GM21381 (cell line): ENCODE measurements at regions not wholly inside any gene's neighbourhood (a gene's known extent, or its start where the extent isn't known, plus 50 kb on each side); places are given as distances from the start of the nearest gene placed in this dataset.
"Not testable (repeated sequence)": the region's sequence is repeated elsewhere in the genome, so short reads cannot be mapped to it uniquely, and the experiment has no call there.

Experiments
- ATAC-seq: cut with Tn5 transposase; IDR thresholded peaks from one replicate; pipeline ENCODE4 v1.9.1; 2021; ENCODE audit warnings: mild to moderate bottlenecking, moderate library complexity; ENCODE audit not compliant: unreplicated experiment

DNA sequence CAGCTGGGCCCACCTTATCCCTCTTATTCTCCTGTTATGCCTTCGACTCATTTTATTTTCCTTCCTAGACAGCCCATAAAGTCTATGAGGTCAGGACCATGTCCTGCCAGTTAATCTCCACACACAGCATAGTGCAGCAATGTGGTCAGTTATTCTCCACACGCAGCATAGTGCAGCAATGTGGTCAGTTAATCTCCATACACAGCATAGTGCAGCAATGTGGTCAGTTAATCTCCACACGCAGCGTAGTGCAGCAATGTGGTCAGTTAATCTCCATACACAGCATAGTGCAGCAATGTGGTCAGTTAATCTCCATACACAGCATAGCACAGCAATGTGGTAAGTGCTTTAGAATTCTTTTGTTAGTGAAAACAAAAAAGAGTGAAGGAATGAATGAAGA is 77.8 kb downstream of the TEX36 start:
- no peak for ATAC-seq

DNA sequence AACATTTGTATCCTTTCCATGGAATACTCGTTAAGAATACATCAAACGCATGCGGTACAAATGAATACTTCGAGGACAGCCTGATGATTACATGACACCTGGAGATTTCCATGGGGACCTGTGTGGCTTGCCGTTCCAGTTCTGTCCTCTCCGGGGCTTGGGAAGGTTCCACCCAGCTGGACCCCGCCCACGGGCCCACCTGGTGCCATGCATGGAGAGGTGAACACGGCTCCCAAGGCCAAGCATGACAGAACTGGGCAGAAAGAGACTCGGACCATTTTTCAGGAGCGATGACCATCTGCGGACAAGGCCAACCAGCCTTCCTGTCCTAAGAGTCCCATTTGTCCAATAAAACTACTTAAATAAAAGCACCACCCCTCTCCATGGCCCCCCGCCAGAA is 80.1 kb downstream of the TEX36 start:
- no peak for ATAC-seq

DNA sequence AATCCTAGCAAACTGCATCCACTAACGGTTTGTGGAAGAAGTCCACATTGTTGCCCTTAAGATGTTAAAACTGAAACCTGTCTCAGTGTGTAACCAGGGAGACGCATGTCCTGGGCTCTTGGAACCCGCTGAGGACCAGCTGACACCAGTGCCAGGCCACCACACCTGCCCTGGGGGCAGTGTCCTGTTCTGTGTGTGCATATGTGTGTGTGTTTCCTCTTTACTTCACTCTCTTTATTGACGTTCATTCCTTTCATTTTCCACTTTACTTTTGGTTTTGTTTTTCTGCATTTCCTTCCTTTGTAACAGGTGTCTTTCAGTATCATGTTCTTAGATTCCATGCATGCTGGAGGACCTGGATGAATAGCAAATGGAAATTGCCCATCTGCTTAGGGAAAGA is 83.8 kb downstream of the TEX36 start:
- no peak for ATAC-seq

DNA sequence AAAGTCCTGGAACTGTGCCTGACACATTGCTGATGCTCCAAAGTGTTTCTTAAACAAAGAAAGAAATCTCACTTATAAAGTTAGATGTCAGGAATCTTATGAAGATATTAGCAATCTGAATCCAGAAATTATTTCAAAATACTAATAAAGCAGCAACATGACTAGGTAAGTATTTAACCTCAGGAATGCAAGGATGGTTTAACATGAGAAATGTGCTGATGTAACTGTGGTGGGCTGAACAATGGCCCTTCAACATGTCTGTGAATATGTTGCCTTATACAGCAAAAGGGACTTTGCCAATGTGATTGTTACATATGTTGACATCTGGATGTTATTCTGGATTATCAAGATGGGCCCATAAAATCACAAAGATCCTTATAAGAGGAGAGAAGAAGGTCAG is 87.1 kb downstream of the TEX36 start:
- no peak for ATAC-seq

DNA sequence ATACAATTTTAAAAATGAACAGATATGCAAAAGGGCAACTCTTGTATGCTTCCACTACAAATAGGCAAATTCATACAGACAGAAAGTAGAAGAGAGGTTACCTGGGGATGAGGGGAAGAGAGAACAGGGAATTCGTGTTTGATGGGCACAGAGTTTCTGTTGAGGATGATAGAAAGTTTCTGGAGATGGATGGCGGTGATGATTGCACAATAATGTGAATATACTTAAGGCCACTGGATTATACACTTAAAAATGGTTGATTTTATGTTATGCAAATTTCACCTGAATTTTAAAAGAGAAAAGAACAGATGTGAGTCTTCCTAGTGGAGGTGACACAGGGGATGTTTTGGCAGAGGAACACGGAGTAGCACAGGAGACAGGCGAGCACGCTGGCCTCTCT is 89.3 kb downstream of the TEX36 start:
- no peak for ATAC-seq

DNA sequence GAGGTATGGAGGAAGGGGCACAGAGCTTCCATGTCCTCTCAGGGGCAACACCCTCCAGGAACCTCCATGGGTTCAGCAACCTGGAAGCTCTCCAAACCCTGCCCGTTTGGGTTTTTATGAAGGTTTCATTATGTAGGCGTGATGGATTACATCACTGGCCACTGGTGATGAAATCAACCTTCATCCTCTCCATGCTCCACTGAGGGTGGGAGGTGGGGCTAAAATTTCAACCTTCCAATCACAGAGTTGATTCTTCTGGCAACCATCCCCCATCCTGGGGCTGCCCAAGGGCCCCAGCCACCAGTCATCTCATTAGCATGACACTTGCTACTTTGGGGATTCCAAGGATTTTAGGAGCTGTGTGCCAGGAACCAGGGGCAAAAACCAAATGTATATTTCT is 90.1 kb downstream of the TEX36 start:
- ATAC-seq, result no peak

DNA sequence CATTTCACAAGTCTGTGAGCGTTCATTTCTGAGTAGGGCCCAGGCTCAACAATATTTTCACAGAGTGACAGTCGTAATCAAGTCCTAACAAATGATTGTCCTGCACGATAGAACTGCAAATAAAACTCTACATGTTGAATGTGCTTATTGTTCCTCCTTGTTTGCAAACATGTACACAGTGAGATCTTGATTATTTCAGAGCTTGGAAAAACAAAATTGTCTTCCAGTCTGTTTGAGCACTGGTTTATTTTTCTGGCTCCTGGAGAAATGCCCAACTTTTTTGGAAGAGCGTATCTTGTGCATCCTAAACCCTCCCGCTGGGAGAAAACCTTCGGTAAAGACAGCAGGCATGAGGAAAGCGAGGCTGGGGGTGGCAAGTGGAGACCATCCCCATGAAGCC is 91.1 kb downstream of the TEX36 start:
- no peak for ATAC-seq

DNA sequence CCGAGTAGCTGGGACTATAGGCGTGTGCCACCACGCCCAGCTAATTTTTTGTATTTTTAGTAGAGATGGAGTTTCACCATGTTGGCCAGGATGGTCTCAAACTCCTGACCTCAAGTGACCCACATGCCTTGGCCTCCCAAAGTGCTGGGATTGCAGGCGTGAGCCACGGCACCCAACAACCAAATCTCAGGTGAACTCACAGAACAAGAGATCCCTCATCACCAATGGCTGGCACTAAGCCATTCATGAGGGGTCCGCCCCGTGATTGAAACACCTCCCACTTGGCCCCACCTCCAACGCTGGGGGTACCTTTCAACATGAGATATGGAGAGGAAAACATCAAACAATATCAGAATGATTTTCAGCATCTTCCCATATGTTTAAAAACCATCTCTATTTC is 94.2 kb downstream of the TEX36 start:
- not testable (repeated sequence) for ATAC-seq

DNA sequence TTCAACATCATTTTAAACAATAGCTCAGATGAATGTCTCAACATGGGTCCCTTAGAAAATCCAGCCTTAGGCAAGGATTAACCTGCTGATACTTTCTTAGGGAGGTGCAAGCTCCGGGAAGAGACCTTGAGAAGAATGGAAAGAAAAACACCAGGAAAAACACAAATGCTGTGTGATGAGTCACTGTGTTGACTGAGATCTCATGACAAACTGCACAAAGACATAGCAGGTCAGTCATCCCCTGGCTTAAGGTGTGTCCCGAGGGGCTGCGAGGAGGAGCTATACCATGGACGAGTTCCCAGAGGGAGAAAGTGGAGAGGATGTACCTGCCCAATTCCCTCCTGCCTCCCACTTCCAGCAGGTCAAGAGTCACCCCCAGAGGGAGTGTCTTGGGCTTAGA is 98.0 kb downstream of the TEX36 start:
- ATAC-seq, result no peak

DNA sequence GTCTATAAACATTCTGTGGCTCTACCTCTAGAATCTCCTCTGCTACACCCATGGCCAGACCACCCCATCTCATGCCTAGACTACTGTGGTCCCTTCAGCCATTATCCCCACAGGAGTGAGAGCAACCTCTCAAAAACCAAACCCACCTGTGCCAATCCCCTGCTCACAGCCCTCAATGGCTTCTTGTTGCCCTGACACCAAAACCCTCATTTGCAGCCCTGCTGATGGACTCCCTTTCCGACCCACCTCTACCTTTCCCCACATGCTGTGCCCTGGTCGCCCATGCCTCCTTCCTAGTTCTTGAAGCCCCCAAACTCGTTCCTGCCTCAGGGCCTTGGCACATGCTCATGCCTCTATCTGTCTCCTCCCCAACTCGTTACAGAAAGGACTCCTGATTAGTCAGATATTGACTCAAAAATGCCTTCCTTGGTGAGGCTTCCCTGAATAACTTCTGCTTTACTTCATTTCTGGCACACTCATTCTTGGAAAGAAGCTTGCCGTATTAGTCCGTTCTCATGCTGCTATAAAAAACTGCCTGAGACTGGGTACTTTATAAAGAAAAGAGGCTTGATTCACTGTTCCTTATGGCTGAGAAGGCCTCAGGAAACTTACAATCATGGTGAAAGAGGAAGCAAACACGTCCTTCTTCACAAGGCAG is 104.2 kb downstream of the TEX36 start:
- no peak for ATAC-seq

DNA sequence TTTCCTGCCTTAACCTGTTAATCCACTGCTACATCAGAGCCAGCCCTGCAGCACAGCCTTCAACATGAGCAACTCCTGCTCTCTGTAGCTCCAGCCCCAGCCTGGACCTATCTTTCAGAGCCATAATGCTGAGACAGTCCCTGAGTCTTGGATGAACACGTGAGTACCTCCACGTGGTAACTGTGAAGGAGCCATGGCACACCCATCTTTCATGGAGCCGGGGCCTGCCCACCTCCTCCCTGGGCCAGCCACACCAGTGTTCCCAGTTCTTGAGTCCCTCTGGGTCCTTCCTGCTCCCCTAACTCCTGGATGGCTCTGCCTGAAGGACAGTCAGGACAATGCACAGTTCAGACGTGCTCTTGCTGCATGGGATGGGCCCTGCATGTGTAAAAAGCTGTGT is 107.1 kb downstream of the TEX36 start:
- no peak for ATAC-seq

DNA sequence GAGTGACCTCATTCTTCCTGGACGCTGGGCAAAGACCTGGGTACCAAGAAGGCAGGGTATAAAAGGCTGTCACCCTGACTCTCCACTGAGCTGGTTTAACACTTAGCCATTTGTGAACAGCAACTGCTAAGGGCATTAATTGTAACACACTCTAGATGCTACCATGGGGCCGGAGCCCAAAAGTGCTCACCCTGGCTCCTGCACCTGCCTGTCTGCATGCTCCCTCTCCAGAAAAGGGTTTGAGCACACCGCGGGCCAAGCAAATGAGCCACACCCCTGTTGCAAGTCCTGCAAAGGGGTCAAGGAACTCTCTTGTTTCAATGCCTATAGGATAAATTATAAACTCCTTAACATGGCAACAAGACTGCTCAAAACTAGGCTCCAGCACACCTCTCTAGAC is 114.8 kb downstream of the TEX36 start:
- no peak for ATAC-seq

DNA sequence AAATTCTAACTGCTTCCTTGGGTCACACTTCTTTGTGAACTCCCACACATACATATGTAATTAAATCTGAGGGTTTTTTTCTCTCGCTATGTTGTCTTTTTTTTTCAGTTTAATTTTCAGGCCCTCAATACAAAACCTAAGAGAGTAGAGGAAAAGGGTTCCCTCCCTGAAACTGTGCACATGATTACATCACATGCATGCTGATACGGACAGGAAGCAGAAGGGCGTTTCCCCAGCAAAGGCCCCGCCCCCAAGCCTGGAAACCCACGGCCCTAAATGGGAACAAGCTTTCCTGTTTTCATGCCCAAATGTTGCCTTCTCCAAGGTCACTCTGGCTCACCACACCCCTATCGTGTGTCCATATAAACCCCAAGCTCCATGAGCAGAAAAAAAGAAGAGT is 115.4 kb downstream of the TEX36 start:
- no peak for ATAC-seq

DNA sequence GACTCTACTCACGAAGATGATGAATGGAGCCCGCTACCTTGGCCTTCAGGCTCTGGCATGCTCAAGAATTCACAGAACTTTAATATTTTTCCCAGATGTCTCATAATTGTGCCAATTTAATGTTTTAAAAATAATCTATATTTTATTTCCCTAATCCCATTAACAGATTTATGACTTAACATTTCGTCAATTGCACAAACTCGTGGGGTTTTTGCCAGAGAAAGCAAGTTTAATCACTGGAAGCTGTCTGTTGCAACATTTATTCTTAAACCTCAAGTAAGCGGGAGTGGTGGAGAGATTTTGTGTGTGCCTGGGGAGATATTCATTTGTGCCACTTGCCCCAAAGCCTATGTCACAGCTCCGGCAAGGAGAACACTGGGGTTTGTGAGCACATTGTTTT is 117.9 kb downstream of the TEX36 start:
- ATAC-seq, result no peak

DNA sequence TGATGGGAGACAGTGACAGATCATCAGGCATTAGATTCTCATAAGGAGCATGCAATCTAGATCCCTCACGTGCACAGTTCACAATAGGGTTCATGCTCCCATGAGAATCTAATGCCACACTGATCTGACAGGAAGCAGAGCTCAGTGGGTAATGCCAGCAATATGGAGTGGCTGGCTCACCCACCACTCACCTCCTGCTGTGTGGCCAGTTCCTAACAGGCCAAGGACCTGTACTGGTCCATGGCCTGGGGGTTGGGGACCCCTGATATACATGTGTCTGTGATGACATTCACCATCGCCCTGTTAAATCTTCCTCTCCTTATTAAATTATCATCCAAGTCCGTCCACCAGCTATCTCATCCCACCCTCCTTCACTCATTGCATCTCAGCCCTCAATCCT is 118.4 kb downstream of the TEX36 start:
- ATAC-seq, result no peak

DNA sequence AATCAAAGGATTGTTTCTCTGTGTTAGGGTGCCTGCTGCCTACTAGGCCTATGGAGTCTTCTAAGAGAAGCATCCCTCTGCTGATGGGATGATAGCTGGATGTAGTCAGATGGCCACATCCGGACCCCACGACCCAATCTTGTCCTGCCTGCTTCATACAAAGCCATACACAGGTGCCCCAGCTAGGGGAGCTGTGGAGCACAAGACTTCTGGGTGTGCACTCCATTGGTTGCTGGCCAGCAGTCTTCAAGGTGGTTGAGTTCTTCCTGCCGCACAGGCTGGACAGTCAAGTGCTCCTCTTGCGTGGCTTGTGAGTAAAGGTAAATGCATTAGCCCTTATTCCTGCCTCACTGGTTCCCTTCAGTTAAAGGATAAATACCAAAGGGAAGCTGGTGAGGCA is 120.2 kb downstream of the TEX36 start:
- ATAC-seq, result no peak

DNA sequence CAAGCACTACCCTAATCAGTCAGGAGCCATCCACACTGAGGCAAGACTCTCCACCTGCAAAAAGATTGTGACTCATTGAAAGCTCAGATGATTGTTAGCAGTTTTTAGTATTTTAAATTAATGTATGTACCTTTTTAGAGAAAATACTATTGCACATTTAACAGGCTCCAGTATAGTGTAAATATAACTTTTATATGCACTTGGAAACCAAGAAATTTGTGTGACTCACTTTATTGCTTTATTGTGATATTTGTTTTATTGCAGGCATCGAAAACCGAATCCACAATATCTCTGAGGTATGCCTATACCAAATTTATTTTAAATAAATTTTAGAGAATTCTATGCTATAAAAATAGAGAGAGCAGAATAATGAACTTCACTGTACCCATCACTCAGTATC is 122.0 kb downstream of the TEX36 start:
- no peak for ATAC-seq

DNA sequence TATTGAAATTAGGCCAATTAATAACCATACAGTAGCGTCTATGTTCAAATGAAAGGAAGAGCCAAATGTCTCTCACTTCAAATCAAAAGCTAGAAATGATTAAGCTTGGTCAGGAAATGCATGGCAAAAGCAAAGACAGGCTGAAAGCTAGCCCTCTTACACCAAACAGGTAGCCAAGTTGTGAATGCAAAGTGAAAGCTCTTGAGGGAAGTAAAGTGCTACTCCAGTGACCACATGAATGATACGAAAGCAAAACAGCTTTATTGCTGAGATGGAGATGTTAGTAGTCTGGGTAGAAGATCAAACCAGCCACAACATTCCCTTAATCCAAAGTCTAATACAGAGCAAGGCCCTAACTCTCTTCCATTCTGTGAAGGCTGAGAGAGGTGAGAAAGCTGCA is 123.8 kb downstream of the TEX36 start:
- peak; percentile 98 for ATAC-seq

DNA sequence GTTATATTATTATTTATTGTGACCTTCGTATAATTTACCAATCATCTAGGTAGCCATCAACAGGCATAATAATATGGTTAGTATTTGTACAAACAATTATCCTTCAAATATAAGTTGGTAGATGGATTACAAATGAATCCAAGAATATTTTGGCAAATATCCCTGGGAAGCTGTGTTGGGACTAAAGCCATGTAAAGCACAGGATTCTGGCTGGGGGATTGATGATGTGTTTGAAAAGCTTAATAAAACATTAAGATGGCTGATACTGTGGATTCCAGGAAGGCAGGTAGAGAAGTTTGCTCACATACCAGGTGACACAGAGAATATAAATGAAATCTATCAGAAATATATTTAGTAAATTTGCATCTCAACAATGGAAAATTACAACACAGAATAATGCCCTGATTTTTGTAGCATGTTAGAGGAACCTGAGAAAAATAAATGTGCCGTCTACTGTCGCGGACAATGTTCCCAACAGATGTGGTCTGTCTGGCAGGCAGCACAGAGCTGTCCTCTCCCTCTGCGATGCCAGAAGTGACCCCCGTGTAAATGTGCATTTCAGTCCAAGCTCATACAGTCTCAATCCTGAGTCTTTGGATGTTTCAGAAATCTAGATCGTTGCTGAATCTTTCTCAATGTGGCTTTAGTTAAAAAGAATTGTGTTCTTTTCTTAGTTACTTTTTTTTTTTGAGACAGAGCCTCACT is 125.0 kb downstream of the TEX36 start:
- ATAC-seq, result no peak

DNA sequence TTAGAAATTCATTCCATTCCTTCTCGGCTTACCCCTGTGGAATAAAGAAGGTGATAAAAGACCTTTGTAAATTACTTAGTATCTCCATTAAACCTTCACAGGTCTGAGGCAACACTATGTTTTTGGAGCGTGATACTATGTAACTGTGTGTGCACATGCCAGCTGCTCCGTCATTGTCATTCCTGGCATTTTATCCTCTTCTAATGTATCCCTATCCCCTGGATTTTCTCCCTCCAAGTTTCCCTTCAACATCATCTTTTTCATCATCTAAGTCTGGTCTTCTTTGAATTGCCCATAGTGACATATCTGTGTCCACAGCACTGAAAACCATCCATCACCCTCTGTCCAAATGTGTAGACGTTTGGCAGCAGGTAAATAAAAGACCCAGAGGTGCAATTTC is 125.7 kb downstream of the TEX36 start:
- ATAC-seq, result no peak

DNA sequence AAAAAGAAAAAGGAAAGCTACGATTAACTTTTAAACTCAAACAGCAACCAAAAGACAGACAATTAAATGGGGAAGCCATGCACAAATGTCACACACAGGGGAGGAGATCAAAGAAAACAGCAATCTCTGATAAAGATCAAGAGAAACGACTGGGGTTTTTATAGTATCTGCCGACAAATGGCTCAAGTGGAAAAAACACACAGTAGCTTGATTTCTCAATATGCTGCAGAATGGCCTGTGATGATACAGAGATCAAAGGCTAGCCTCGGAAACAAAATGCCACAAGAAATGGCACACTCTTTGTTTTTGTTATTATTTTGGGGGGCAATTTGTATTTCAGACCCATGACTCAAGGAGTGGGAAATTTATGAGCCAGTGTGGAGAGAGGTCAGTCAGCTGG is 126.1 kb downstream of the TEX36 start:
- no peak for ATAC-seq

DNA sequence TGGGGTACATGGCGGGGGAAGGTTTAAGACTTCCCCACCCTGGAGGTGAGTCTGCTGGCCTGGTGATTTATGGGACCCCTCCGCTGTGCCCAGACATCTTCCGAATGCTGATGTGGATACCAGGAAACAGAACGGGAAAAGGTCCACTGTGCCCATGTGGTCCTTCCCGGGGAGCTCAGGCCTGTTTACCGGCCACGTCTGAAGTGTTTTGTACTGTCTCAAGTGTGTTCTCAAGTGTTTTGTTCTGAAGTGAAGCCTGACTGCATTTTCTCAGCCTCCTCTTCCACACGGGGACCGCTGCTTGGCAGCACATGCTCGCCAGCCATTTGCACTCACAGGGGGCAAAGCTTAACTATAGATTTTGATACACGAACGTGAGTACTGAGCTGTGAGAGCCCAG is 127.2 kb downstream of the TEX36 start:
- no peak for ATAC-seq

DNA sequence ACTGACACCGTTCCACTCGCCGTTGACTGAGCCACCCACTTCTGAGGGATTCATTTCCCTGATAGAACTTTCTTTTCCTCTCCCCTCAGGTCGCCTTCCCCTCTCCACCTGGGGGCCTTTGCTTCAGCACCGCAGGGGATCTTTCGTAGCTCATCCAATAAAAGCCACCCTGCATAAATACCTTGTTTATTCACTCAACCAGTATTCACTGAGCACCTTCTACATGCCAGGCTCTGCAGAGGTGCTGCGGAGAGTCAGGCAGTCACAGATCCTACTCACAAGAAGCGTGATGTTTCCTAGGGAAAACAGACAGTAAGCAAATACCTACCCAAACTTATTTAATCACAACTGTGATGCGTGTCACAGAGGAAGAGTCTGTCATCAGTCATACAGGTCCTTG is 127.7 kb downstream of the TEX36 start:
- no peak for ATAC-seq
